Daoy (cell line): ENCODE measurements at regions not wholly inside any gene's neighbourhood (a gene's known extent, or its start where the extent isn't known, plus 50 kb on each side); places are given as distances from the start of the nearest gene placed in this dataset.

Source experiments
- DNase-seq: peaks from one replicate; pipeline ENCODE4 v3.0.0-alpha.2; 2015; ENCODE audit warnings: low read depth

DNA sequence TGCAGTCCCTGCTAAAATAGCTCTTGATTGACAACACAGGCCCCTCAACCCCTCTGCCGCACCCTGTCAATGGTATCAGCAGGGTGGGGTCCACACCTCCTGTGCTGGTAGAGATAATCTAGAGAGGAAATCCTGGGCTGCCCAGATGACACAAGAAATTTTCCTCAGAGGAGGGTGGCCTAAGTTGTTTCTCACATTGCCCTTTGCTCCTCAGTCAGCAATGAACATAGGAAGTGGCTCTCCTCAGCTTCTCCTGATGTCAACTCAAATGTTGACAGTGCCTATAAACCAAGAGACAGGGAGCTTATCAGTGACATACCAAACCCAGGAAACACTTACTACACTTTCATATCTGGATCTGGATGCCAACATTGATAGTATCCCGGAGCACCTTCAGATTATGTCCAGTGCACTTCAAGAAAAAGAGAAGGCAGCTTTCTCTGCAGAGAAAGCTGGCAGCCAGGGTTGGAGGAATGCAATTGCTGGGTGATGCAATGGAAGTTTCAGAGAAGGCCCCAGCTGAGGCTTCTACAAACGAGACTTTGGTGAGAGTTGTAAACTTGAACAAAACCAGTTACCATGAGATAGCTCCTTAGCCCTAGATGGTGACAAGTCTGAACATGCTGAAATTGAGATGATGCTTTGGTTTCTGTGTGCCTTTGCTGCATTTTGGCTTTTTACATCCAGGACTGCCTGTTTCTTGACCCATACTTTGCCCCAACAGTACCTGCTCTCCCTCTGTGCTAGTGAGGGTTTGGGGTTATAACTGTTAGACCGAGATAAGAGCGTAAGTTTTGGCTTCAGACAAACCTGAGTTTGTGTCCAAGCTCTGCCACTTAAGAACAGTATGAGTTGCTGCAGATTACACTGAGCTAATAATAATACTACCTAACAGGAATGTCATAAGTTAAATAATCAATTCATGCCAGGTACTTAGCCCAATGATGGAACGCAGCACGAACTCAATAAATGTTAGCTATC is 183.5 kb downstream of the NUAK1 start:
- no peak for DNase-seq

DNA sequence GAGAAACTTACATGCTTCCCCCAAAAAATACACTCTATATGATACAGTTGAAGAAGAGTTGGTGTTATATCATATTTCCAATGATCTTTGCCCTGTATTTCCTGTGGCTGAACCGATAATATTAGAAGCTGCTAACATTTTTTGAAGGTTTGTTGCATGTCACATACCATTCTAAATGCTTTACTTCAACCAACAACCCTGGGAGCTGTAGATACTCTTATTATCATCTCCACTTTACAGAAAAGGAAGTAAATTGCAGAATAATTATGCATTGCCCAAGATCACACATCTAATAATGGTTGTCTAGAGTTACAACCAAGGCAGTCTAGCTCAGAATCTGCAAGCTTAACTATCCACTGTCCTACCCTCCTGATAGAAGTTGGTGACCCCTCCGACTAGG is 182.8 kb downstream of the NUAK1 start:
- no peak for DNase-seq

DNA sequence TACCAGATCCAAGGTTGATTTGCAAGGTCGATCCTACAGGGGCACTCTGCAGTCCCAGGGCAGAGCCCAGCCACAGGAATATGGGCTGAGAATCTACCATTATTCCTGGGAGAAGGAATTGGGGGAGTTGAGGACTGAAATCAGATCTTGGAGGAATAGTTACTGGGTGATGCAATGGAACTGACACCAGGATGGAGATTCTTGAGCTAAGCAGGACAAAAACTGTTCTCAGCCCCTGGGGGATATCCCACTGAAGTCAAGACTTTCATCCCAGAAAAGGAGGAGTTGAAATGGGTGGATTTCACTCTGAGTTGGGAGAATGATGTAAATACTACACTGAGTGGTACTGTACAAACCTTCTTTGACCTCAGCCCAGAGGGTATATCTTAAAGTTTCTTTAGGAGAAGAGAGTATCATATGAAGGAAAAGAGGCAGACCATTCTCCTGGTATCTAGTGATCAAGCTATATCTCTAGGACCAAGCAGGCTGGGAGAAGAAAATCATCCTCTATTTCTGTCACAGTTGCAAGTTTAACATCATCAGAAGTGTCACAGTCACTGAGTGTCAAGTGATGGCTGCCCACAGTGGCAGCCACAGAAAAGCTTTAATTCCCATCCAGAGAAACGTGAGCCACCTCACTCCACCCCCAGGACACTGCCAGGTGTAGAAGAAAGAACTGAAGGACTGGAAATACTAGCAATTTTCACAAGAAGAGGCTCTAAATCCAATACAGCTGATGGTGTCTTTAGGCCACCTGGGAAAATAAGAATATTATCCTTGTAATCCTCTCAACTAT is 181.9 kb downstream of the NUAK1 start:
- no peak for DNase-seq

DNA sequence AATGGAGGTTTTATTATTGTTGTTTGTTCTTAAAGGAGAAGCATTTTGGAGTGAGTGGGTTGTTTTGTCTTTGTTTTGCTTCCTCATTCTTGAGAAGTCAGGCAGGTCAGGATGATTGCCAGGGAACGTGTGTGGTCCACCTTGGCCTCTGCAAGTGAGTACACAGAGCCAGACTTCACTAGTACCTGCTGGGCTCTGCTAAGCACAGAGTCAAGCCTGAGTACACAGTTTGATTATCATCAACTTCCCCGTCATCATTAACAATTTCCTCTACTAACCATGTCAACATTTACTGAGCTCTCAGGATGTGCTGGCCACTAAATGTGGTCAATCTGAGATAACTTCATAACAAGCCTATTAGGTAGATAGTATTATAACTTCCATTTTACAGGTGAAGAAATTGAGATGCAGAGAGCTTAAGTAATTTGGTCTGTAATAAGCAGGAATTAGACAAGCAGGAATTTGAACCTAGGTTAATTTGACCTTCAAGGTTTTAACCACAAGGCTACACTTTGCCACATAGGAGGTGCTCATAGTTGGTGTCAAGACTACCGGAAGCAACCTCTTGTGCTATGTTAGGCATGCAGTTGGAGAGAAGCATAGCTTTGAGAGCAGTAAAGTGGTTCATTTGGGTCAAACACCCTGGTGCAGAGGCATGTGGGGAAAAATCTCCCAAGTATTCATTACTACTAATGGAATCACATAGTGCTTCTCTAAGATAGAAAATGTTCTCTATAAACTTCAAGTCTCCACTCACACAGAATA is 178.3 kb downstream of the NUAK1 start:
- no peak for DNase-seq

DNA sequence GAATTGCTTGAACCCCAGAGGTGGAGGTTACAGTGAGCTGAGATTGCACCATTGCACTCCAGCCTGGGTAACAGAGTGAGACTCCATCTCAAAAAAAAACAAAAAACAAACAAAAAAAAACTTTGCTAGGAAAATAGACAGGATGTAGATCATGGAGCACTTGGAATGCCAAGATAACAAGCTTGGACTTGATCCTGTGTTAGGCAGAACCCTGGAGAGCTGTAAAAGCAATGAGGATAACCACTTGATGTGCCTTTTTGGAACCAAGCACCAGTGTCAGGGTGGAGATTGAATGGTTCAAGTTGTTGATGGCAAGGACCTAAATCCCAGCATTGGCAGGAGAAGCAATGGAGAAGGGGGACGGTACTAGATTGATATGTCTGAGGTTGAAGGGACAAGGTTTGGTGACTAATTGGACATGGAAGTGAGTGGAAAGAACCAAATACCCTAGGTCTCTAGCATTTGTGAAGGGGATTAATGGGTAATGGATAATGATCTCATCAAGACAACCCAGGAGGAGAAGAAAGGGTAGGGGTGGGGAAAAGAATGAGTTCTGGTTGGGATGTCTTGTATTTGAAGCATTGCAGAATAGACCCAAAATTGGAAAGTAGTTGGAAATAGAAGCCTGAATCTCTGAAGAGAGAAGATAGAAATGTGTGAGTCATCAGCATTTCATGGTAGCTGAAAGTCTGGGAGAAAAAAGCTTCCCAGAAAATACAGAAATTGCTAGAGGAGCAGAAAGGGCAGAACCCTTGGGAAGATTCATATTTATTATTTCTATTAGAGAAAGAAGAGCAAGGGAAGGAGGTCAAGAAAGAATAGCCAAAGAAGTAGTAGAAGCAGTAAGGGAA is 176.7 kb downstream of the NUAK1 start:
- no peak for DNase-seq

DNA sequence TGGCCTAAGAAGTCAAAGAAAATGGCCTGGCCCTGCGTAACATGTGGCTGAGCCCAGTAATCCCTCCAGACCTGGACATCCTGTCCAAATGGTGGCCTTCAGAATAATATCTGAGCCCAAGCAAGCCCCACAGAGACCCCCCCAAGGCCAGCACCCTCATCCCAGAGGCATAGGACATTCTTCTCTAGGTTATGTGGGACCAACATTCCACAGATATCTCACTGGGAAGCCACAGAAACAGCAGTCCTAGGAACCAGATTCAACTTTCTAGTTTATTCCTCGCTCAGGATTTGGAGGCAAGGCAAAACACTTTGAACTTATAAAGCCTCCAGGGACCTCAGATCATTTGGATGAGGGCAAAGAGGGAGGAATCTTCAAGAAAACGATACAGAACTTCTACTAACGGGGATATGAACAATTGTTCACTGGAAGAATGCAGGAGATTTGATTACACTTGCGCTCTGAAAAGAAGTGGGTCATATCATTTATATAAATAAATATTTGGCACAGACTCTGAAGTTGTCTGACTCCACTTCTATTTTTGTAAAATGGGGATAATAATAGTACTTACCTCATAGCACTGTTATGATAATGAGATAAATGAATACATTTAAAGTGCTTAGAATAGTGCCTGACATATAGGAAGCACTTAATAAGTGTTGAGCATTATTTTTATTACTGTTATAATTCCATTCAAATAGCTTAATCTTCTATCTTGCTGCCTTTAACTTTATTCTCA is 171.5 kb downstream of the NUAK1 start:
- no peak for DNase-seq

DNA sequence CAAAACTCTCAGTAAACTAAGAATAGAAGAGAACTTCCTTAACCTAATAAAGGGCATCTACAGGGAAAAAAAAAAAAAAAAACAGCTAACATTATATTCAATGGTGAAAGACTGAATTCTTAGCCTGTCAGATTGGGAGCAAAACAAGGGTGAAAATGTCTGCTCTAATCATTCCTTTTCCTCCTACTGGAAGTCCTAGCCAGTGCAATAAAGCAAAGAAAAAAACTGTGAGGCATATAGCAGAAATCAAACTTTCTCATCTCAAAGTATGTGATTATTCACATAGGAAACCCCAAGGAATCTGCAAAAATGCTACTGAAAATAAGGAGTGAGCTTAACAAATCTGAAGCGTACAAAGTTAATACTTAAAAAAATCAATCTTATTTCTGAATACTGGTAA is 170.7 kb downstream of the NUAK1 start:
- DNase-seq, result no peak

DNA sequence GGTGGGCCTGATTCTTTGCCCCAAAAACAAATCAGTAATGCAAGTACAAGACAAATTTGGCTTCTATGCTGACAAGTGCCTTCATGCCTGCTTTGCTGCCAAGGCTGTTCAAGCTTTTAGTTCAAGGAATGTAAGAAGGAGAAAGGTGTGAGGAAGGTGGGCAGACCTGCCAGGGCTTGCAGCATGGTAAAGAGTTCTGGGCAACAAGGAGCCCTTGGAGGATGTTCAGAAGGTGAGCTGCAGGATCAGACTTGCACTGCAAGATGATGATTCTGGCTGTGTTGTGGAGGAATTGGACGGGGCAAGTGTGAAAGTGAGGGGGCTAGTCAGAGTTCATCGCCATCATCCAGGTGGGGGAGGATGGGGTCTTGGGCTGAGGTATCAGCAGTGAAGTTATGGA is 167.9 kb downstream of the NUAK1 start:
- no peak for DNase-seq

DNA sequence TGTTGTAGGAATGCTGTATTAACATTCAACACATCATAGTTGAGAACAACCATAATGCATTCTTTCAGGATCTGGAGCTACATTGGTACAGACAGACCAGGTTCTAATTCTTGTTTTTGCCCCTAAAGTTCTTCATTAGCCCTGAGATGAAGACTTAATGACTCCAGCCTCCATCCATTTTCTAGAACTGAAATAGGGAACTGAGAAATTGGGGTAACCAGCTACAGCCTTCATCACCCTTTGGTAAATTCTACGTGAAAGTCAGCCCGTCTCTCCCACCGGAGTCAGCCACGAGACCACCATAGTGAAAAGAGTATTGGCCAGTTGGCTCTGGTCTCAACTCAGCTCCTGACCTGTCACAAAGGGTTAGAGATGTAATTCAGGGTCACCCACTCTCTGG is 164.0 kb downstream of the NUAK1 start:
- no peak for DNase-seq

DNA sequence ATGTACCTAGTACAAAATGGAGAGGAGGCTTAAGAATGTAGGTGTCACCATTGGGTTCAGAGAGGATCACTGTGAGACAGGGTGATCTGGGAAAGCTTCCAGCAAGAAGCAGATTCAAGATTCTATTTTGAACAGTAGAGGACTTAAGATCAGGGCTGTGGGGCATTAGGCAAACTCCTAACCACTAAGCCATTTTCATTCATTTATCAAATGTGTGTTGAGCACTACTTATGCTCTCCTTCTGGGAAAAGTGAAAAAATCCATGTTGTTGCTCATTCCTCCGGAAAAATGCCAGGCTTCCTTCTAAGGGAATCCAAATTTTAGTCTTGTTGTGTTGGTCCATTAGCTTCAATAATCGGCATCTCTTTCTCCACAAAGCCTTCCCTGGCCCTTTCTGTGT is 163.4 kb downstream of the NUAK1 start:
- no peak for DNase-seq

DNA sequence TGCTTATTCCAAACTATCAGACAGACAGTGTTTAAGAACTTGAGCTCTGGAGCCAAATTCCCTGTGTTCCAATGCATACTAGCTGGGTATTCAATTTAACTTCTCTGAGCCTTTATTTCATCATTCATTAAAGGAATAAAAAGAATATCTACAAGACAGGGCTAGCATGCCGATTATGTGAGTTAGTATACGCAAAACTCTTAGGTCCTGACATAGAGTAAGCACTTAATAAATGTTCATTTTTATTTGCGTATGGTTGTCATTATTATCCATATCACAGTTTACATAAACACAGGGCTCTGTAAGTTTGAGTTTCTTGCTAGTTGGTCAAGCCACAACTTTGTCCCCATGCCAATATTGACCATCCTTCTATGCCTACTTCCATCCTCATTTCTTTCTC is 161.5 kb downstream of the NUAK1 start:
- DNase-seq, result no peak

DNA sequence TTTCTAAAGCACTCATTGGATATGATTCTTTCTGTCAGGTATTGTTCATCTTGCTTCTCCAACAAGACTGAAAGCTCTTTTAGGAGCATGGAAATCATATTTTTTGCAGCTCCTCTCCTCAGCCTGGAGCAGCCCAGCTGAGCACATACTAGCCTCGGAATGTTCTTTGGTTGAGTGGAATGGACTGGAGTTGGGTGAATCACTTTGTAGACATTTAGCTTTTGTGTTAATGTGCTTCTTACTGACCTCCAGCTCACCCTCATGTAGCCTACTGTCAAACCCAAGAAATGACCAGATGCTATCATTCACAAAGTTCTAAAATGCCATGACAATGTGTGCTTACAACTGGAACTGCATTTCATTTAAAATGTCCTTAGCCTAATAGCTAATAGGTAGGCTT is 161.1 kb downstream of the NUAK1 start:
- peak; percentile 24 for DNase-seq

DNA sequence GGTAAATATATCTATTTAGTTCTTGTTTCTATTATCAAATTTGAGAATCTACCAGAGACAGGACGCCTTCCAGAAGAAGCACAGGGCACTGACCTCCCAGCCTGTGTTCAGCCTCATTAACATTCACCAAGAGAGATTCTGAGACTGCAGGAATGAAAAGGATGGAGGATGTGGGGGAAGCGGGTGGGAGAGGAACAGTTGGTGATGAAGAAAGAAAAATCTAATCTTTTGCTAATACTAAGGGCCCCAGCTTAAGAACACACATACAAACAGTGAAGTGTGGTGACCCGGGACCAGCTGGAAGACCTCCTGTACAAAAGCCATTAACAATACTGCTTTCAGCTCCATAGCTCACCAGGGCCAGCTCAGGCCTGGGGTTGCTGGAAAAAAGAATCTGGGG is 160.5 kb downstream of the NUAK1 start:
- DNase-seq, result no peak

DNA sequence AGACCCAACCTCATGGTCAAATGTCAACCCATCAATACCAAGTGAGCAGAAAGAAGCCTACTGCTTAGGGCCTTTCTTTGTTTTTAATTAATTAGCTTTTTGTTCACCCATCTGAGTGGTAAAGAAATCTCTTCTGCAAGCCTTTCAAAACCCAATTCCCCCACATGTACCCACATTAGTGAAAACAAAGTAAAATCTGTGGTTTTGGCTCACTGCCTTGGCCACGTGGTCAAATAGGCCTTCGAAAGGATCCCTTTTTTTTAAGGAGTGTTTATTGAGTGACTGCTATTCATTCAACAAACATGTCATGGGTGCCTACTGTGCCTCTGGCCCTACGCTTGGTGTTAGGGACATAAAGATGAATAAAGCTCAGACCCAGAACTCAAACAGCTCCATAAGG is 160.1 kb downstream of the NUAK1 start:
- peak; percentile 25 for DNase-seq

DNA sequence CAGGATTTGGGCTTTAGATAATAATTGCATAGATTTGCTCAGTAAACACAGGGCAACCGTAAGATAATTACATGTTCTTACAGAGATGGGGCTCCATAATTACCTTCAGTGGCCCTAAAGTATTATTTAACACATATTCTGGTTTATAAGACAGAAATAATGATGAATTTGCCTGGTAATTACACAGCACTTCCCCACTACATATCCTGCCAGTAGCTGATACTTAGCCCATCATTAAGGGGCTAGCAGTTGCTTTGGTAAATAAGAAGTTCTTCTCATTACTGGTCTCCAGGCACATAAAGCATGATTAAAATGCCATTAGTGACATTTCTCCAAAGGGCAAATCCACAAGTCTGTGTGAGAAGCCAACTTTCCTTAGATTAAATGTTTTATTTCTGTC is 158.7 kb downstream of the NUAK1 start:
- no peak for DNase-seq

DNA sequence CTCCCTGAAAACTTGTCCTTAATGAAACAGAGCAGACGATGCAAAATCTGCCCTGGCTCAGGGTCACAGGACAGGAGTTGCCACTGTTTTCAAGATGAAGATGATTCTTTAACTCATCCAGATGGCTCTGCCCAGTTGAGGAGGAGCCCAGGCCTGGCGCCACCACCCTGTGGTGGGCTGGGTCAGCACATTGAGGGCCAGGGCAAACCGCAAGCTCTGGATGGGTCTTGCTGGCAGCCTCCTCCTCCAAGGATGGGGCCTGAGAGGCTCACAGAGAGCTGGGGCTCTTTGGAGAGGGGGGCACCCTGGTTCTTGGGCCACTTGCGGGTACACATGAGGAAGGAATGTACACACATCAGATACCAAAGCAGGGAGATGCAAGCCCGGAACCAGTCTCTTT is 158.2 kb downstream of the NUAK1 start:
- no peak for DNase-seq

DNA sequence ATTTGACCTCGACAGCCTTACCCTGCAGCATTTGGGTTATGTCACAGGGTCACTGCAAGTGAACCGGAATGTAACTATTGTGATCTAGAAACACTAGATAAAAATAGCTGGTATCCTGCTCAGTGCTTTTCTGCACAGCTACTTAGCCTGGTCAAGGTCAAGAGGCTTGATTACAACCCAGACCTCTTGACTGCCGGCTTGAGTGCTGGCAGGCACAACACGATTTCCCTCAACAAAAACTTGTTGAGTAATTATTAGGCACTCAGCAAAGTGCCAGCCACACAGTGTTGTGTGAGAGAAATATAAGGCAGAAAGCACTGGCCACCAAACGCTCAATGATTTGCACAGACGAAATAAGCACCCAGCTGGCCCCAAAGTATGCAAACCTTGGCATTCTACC is 156.7 kb downstream of the NUAK1 start:
- DNase-seq, result no peak

DNA sequence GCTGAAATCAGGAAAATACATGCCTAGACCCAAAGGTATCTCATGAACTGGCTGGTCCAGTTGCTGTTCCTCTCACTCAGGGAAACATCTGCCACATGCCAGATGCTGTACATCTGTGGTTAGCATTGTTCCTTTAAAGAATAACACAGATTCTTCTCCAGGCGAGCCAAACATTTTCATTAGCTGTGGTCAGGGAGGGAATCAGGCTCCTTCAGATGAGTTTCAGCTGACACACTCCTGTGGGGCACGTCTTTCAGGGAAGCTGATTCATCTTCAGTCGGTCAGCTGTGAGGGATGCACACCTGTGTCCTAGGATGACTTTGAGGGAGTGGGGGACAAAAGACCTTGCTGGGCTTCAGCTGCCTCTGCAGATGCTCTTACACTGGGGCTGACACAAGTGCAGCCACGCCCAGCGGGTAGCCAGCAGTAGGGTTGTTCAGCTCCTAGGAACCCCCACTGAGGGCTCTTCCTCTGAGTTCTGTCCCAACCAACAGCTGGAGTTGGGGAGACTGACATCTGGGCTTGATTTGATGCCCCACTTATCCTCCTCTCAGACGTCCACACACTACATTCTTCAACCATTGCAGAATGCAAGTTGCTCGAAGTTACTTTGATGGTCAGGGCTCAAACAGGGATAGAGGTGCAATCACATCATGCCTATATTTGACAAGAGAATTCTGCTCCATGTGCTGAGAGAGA is 155.0 kb downstream of the NUAK1 start:
- peak; percentile 65 for DNase-seq

DNA sequence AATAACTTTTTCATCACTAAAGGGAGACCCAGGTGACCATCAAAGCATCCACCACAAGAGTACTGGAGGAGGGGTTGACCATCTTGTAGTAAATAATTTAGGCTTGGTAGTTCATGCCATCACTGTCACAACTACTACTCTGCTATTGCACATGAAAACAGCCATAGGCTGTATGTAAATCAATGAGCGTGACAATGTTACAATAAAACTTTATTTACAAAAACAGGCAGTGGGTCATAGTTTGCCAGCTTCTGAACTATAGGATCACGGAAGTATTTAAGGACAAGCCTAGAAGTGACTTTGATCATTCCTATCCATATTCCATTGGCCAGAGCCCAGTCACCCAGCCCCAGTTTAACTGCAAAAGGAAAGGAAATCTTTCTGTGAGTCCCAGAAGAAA is 153.4 kb downstream of the NUAK1 start:
- no peak for DNase-seq
